Right forelimb (tissue), 1 donor: ENCODE measurements at regions not wholly inside any gene's neighbourhood (a gene's known extent, or its start where the extent isn't known, plus 50 kb on each side); places are given as distances from the start of the nearest gene placed in this dataset.

Experiments used
- DNase-seq: peaks from one replicate; pipeline ENCODE4 v3.0.0-alpha.2; 2018

GRCh38 chr2:64770137-64770780, 116.5 kb upstream of the SERTAD2 start:
- DNase-seq, result no peak

- DNase-seq, result no peak
These were observed 117.1 kb upstream of the SERTAD2 start for GRCh38 chr2:64770781-64771334.

- DNase-seq, result no peak
These were observed 118.0 kb upstream of the SERTAD2 start for GRCh38 chr2:64771737-64772136.

- DNase-seq, result no peak
These were observed 119.9 kb upstream of the SERTAD2 start for GRCh38 chr2:64773461-64774118.

GRCh38 chr2:64777841-64778240, 124.1 kb upstream of the SERTAD2 start:
- DNase-seq, result no peak

GRCh38 chr2:64779117-64779690, 125.5 kb upstream of the SERTAD2 start:
- DNase-seq, result no peak

GRCh38 chr2:64780041-64780440, 126.3 kb upstream of the SERTAD2 start:
- no peak for DNase-seq

GRCh38 chr2:64781711-64782390, 128.1 kb upstream of the SERTAD2 start:
- no peak for DNase-seq

GRCh38 chr2:64784168-64785061, 130.7 kb upstream of the SERTAD2 start:
- no peak for DNase-seq

GRCh38 chr2:64785245-64785644, 131.5 kb upstream of the SERTAD2 start:
- DNase-seq, result no peak

GRCh38 chr2:64786343-64787018, 132.8 kb upstream of the SERTAD2 start:
- no peak for DNase-seq

GRCh38 chr2:64787019-64787365, 133.3 kb upstream of the SERTAD2 start:
- DNase-seq, result no peak

- DNase-seq, result no peak
These were observed 134.0 kb upstream of the SERTAD2 start for GRCh38 chr2:64787698-64788097.

- DNase-seq, result no peak
These were observed 136.0 kb upstream of the SERTAD2 start for GRCh38 chr2:64789466-64790320.

- DNase-seq, result no peak
These were observed 138.6 kb upstream of the SERTAD2 start for GRCh38 chr2:64792300-64792699.

GRCh38 chr2:64792995-64793639, 139.4 kb upstream of the SERTAD2 start:
- DNase-seq, result no peak

- no peak for DNase-seq
These were observed 140.0 kb upstream of the SERTAD2 start for GRCh38 chr2:64793701-64794100.

- DNase-seq, result no peak
These were observed 140.8 kb upstream of the SERTAD2 start for GRCh38 chr2:64794426-64794995.

GRCh38 chr2:64795024-64795592, 141.4 kb upstream of the SERTAD2 start:
- DNase-seq, result no peak

GRCh38 chr2:64796926-64797325, 143.2 kb upstream of the SERTAD2 start:
- DNase-seq, result no peak
